HG03342 (cell line): ENCODE measurements at regions not wholly inside any gene's neighbourhood (a gene's known extent, or its start where the extent isn't known, plus 50 kb on each side); places are given as distances from the start of the nearest gene placed in this dataset.

Experiments used
- ATAC-seq: cut with Tn5 transposase; IDR thresholded peaks from one replicate; pipeline ENCODE4 v1.9.1; 2021; ENCODE audit warnings: mild to moderate bottlenecking, moderate library complexity; ENCODE audit not compliant: unreplicated experiment

DNA sequence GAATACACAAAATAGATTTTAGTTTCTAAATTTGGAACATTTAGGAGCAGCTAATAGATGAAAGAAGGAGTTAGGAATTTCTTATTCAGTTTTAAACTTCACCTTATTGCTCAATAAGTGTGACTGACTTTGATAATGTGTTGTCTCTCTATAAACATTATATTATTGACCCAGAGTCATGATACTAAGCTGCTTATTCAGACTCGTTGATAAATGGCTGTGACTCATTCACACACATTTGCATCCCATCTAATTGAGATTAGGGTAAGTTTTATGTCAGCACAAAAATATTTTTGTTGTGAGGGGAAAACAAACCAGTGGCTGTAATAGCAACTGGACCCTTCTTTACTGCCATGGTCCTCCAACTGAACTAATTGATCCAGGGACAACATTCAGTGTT lies 137.6 kb downstream of the GOLIM4 start:
- no peak for ATAC-seq

DNA sequence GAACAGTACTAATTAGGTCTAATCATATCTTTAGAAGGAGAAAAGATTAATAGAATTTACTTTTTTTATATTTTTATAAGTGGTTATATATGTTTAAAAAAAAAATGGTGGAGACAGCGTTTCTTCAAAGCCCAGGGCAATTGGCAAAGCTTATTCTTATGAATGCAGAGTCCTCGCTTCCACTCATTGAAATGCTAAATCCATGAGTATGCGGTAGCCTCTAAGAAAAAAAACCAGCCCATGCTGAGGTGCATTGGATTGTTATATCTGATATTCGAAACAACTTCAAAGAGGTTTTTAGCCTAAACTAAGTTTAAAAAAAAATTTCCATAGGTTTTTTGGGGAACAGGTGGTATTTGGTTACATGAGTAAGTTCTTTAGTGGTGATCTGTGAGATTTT lies 142.8 kb downstream of the GOLIM4 start:
- no peak for ATAC-seq

DNA sequence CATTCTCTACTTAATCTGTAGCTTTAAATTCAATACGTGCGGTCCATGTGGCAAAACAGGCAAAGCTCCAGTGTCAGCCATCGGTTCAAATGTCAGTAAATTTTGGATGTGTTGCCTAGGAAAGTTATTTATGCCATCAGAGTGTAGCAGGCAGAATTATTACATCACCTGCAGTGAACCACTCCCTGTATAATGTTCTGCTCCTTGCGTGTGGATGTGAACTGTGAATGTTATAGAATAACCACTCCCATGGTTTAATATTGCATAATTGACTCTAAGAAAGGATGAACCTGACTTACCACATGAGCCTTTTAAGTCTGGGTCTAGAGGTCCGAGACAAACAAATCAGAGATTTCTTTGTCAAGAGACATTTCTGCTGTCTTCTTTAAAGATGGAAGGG lies 145.5 kb downstream of the GOLIM4 start:
- no peak for ATAC-seq

DNA sequence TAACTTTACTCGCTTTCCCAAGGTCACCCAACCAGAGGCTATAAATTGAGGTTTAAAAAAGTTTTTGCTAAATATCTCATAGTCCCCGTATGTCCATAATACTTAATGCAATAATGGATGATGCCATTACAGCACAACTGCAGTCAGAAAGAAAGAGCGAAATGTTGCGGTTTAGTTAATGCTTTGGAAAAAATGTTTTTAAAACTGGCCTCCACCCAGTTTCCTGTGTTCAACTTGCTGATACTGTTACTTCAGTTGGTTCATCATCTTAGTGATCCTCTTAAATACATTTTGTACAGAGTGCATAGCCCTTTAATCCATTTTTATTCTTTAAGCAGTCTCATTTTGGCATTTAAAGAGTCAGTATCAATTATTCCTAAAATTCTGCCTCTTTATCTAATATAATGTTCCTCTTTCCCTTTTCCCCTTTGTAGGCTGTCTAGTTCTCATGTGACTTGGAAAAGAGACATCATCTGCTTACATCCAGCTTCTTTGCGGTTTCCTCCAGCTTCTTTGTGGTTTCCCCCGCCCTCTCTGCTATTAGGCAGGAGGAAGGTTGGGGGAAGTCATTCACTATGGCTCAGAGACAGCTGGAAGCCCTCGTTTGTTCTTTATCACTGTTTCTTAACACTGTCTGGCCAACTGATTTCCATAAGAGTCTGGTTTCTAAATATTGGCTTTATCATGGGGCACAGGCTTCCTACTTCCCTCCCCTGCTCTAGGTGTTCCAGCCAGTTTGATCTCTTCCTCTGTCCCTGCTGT lies 154.3 kb downstream of the GOLIM4 start:
- ATAC-seq = no peak

DNA sequence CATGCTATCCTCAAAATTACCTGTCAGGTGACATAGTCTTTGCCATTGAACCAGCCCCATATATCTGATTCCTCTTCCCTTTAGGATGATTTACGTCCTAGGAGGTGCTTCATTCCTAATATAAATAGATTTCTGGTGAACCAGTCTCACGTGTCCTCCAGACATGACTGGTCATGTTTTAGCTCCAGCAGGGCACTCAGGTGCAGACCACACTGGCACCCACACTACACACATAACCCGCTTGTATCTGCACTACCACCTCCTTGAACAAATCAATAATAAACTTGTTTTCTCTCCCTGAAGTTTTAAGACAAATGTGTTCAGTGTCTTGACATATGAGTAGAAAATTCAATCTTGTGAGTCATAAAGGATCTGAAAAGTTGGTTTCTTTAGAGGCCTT lies 155.5 kb downstream of the GOLIM4 start:
- ATAC-seq = no peak

DNA sequence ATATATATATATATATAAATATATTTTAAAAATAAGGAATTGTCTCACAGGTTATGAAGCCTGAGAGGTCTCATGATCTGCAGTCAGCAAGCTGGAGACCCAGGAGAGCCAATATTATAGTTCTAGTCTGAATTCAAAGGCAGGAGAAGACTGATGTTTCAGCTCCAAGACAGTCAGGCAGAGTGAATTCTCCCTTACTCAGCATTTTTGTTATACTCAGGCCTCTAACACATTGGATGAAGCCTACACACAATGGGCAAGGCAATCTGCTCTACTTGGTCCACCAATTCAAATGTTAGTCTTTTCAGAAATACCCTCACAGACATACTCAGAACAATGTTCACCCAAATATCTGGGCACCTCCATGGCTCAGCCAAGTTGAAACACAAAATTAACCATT lies 157.2 kb downstream of the GOLIM4 start:
- ATAC-seq = no peak

DNA sequence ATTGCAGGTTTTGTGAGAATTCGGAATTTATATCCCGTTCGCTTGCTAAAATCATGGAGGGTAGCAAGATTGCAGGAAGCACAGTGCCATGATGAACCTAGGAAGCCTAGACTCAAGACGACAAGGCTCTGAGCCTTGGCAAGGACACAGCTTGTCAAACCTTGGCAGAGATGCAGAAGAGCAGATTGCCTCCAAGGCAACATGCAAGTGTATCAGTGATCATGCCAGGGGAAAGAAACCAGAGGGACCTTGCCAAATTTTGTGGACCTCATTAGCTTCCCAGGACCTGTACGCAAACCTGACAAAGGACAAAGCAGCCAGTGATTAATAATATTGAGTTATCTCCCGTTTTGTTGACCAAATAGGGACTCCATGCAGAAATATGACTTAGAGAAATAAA lies 159.7 kb downstream of the GOLIM4 start:
- ATAC-seq = no peak

DNA sequence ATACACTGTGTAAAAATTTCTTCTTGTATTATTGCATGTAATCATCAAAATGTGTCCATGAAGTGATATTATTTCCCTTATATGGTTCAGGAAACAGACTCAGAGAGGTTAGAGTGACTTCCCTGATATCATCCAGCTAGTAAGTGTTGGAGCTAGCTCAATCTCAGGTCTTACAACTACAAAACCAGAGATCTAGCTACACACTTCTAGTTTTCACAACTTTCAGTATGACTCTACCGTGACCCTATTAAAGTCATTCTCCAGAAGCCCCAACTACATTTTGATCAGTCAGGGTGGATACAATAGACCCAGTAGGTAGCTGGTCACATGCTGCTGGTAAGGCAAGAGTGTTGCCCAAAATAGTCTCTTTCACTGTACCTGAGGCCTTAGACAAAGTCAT lies 165.3 kb downstream of the GOLIM4 start:
- ATAC-seq = no peak

DNA sequence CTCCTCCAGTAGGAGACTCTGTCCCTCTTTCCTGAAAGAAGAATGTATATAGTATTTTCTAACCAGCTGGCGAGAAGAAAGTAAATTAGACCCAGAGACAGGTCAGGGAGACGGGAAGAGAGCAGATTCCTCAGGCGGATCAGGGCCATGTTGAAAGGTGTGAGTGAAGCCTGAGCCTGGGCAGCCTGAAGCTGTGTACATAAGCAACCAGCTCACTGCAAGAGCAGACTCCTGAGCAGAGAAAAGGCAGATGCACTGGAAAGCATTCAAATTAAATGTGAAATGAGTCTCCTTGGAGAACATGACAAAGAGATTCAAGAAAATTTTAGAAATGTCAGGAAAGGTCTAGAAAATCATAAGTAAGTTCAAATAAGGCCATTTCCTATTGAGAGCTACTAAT lies 165.8 kb downstream of the GOLIM4 start:
- no peak for ATAC-seq

DNA sequence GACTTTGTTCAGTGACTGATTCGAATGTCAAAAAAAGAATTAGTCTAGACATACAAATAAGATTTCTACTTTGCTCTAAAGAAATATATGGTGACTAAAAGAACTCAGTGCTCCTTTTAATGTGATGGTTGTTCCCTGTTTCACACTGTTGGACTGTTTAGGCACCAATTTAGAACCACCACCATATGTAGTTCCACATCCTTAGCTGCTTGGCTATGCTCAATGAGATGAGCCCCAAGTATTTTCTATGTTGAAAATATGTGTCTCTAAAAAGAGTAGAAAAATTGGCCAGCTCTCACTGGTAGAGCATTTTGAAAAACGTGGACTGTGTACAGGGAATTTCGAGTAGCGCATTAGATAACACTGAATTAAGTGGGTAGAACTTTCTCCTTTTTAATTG lies 167.3 kb downstream of the GOLIM4 start:
- no peak for ATAC-seq

DNA sequence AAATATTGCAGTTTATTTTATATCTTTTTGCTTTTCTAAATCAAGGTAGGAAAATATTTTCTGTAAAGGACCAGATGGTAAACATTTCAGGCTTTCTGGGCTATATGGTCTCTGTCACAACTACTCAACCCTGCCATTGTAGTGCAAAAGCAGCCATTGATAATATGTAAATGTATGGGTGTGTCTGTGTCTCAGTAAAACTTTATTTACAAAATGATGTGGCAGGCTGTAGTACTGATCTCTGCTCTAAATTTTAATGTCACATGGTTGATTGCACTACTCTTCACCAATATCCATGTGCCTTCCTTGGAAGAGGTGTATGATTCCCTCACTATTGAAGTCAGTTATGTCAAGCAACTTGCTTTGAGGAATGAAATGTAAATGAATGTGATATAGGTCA lies 175.0 kb downstream of the GOLIM4 start:
- no peak for ATAC-seq

DNA sequence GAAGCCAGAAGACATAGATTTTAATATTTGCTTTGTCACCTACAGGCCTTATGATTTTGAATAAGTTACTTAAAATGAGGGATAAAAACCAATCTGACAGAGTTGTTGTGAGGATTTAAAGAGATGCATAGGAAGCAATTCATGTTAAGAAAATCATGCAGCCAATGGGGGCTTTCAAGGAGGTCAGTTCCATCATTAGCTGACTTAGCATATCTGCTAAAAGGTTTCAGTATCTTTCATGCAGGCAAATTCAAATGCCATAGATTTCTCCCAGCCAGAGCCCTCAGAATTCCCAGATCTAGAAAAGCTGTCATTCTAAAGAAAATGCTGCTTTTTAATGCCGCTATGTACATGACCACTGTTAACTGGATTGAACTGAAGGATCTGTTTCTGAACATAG lies 176.1 kb downstream of the GOLIM4 start:
- no peak for ATAC-seq

DNA sequence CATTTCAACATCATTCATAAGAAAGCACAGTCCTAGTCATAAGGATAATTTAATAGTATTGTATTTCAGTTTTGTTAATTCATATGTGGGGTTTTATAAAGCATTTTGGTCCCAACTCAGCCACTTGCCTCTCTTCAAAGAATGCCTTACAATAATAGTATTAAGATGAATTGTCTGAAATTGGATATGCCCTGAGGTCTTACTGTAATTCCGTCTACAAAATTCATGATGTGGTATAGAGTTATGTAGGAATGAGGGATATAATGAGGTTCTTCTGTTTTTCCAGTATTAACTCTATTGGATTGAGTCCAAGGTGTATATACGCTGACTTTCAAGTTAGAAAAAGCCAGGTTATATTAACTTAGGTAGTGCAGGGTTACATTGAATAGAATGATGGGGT lies 177.0 kb downstream of the GOLIM4 start:
- no peak for ATAC-seq

DNA sequence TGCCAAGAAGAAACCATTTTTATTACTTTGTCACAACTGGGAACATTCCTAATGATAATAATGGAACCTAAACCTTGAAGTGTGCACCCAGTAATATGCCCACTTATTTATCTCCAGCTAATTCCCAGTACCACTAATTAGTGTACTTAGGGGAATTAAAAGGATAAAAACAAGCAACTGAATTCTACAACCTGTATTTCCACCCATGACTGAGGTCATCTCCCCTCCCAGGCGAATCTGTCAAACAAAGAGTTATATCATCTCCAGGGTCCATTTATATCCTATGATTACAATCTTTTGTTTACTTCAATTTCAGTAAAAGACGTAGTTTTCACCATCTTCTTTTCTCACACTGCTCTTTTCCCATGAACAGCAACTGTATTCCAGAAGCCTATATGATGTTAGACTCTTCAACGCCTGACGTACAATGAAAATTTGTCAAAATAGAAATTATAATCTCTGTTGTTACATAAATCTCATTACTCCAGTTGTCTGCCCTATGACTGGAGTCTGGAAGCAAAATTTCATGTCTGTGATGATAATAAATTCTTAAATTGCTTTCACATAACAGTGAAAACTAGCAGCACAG lies 177.6 kb downstream of the GOLIM4 start:
- ATAC-seq = no peak

DNA sequence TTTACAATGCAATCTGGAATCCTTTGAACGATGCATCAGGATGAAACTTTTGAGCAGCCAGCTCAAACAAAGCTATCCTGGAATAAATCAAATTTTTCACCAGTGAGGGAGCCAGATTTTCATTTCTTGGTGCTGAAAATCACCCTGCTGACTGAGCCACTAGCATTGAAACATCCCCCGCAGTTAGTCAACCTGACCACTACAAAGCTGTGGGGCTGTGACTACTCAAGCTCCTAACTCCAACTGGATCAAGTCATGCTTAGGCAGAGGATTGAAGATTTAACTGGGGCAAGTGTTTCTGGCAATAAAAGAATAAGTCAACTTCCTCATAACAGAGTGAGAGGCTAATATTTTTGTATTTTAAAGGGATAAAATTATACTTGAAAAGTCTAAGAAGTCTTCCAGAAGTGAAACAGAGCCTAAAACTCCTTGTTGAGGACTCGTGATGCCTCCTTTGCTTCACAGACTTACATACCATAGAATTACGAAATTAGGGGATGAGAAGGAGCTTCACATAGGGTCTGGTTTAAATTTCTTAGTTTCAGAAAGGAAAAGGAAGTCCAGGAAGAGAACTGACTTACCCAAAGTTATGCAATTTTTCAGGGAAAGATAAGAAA lies 177.8 kb downstream of the SERPINI1 start:
- no peak for ATAC-seq

DNA sequence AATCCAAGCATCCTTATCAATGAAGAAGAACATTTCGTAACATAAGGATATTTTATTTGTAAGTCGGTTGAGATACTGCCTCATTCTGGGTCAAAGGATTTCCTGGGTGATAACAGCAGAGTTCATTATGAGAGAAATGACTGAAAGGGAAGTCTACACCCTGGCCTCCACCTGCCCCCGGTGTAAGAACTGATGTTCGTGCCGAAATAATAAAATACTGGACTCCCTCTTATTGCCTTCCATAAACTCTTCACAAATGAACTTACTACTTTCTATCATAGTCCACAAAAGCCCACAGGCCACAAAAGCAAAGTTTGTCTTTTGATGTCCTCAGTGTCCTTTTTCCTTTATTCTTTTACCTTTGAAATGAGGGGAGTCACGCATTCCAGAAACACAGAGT lies 174.4 kb downstream of the SERPINI1 start:
- ATAC-seq = no peak

DNA sequence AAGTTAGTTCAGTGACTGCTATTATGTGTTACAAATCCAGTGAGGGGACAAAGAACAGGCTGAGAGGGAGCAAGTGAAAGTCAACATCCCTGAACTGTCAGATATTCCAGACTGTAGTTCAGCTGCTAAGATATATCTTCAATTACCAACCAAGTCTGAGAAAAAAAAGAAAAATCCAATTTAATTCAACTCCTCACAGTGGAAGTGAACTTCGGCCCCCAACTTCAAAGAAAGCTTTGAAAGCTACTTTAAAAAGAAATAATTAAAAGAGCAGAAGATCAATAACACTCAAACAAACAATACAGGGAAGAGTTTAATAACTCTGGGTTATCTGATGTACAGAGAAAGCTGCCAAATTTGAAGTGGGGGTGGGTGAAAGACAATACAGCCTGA lies 174.0 kb downstream of the SERPINI1 start:
- ATAC-seq = no peak

DNA sequence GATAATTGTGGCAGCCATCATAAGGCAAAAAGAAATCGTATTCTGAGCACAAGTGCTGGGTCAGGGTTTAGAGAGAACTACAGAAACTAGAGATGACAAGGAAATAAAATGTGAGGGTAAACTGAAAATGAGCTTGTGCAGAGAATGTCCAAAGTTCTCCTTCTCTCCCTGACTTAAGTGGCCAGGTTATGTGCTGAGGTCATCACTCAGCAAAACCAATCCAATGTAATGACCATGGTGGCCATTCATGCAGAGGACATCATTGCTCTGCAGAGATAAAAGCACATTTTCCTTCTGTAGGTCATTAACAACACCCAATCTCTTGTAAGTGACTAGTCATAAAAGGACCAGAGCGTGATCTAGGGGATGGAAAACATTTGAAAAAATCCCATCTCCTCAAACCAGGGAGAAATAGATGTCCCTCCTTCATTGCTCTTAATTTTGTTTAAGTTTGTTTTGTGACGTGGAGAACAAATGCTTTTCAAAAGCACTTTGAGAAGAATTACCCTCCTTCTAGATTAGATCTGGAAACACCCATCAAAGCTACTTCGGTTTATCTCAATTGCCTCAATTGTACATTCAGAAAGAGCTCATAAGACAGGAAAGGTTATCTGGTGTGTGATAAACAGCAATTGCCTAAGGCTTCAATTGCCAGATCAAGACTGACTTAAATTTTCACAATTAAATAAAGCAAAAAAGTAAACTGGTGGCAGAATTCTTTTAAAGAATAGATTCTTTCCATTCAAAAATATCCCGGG lies 173.4 kb downstream of the SERPINI1 start:
- no peak for ATAC-seq

DNA sequence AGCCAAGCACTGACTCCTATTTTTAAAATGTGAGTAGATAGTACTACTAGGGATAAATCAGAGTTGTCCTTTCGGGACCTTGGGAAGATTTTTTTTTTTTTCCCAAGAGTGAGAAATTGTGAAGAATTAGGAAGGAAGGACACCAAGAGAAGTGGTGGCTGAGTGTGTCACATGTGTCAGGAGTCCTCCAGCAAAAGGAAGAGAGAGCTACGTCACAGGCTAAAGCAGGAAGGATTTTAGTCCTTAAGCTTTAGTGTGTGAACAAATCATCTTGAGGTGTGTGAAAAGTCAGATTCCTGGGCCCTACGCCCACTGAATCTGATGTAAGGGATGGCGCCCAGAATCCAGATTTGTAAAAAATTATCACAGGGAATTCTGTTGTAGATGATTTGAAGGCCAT lies 172.7 kb downstream of the SERPINI1 start:
- no peak for ATAC-seq

DNA sequence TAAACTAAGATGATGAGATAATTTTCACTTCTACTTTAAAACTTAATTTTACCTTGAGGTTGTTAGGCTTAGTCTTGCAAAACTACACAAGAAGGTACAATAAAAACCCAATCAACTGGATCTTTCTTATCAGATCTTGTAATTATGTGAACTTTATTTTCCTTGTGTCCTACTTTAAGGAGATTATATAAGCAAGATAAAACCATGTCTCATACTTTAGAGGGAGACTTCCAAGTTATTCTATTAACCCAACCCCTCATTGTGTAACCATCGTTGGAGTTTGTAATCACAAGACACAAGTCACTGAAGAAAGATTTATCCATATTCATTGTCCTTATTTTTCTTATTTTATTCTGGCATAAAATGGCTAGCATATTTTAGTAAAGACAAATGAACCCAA lies 165.6 kb downstream of the SERPINI1 start:
- ATAC-seq = no peak

DNA sequence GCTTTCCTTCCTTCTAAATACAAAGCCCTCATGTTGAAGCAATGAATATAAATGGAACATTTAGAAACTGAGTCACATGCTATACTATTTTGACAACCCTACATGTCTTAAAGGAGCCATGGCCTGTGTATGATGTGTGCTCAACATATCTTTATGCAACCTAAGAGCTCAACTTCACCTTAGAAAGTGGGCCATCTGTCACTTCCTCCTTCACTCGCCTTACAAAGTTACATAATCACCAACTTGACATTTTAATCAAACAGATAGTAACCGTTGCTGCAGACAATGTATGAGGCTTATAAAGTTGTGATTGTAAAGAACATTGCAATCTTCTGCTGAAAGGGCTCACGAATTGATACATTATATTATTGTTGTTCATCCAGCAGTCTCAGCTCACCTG lies 163.6 kb downstream of the SERPINI1 start:
- no peak for ATAC-seq

DNA sequence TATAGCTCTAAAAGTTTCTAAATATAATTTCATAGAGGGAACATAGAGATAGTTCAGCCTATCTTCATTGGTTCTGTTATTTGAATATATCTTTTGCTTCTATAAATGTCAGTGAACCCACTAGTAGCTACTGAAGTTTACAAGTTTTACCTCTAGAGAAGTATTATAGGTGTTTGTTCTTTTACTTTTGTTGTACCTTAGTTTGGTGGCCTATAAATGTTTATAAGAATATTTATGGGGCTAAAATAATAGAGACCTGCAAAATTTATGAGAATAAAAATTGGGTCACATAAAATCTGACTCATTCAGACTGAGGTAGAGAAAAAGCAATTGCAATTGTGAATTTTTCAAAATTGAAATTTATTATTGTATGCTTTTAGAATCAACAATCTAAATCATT lies 162.6 kb downstream of the SERPINI1 start:
- no peak for ATAC-seq
